Uterus (tissue), 3 donors: ENCODE measurements at regions not wholly inside any gene's neighbourhood (a gene's known extent, or its start where the extent isn't known, plus 50 kb on each side); places are given as distances from the start of the nearest gene placed in this dataset.

Source experiments
- DNase-seq, 2 donors: peaks; one replicate each; pipeline ENCODE4 v3.0.0-alpha.2; 2019 to 2020
- H3K27ac ChIP-seq, 2 donors: fragments of 200-600 bp; sonication (generic); 1 replicate in 1 of 2; 2 replicates in 1 of 2; pipeline ENCODE4 v1.5.1; 2016 to 2018
- H3K27me3 ChIP-seq, 2 donors: fragments of 200-600 bp; sonication (generic); one replicate each; pipeline ENCODE4 v1.5.1; 2018 to 2019; ENCODE audit warnings: control low read depth in 1 of 2
- H3K36me3 ChIP-seq, 2 donors: fragments of 200-600 bp; sonication (generic); one replicate each; pipeline ENCODE4 v1.5.1; 2019; ENCODE audit warnings: control low read depth in 1 of 2
- H3K4me1 ChIP-seq, 2 donors: fragments of 200-600 bp; sonication (generic); one replicate each; pipeline ENCODE4 v1.5.1; 2018 to 2019; ENCODE audit warnings: control low read depth in 1 of 2
- H3K4me3 ChIP-seq, 2 donors: fragments of 200-600 bp; sonication (generic); 1 replicate in 1 of 2; 2 replicates in 1 of 2; pipeline ENCODE4 v1.5.1; 2018 to 2019; ENCODE audit warnings: mild to moderate bottlenecking in 1 of 2
- H3K9me3 ChIP-seq, 2 donors: fragments of 200-600 bp; sonication (generic); one replicate each; pipeline ENCODE4 v1.5.1; 2019; ENCODE audit warnings: control low read depth in 1 of 2
- POLR2A ChIP-seq, 2 donors: fragments of 450-650 bp; IDR thresholded peaks; one replicate each; pipeline ENCODE4 v1.6.1; 2016; ENCODE audit warnings: antibody characterized with exemption in 2 of 2, mild to moderate bottlenecking in 1 of 2, moderate library complexity in 1 of 2
- intact Hi-C: fragments of 100-400 bp; cut with DNase I; formaldehyde crosslinking; loops from one replicate; pipeline ENCODE4 v1.15.1; 2023; ENCODE audit warnings: low total_unique reads
- TF ChIP-seq, protein P1 (sequence below), 4 experiments: fragments of 200-600 bp in 2 of 4; fragments of 450-650 bp in 2 of 4; sonication (generic) in 2 of 4; IDR thresholded peaks; one replicate each; pipeline ENCODE4 v1.5.1; 2016 to 2019; ENCODE audit warnings: antibody characterized with exemption in 4 of 4, mild to moderate bottlenecking in 2 of 4, moderate library complexity in 1 of 4
- donor health status: DM: yes; HTN: yes; CAD: no.

DNA sequence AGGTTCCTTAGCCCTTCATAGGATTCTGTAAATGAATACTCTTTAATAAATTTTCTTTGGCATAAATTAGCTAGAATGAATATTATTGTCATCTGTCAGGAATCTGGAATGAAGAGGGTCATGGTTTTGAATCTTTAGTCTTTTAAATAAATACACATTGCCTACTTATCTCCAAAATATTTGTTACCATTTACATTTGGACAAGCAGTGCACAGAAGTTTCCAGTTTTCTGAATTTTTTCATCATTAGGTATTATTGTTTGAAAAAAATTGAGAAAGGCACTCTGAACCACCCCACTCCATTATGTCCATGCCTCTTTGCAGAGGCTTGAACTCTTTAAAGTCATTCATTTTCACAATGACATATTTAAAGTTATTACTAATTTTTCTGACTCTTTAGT is 549.0 kb upstream of the LUZP2 start:
- no peak for DNase-seq
- Histone ChIP-seq H3K9me3 (no peaks in the 10 kb centered on the region), H3K4me3 (no peak overlapping the region), H3K27ac (no peak overlapping the region), H3K4me1 (no peaks in the 10 kb centered on the region), H3K36me3 (peaks cover 0 to 2% of the 10 kb centered on the region in 2 donors), H3K27me3 (no peaks in the 10 kb centered on the region)
- intact Hi-C loops: no loop called here
- TF ChIP-seq, protein P1, sequence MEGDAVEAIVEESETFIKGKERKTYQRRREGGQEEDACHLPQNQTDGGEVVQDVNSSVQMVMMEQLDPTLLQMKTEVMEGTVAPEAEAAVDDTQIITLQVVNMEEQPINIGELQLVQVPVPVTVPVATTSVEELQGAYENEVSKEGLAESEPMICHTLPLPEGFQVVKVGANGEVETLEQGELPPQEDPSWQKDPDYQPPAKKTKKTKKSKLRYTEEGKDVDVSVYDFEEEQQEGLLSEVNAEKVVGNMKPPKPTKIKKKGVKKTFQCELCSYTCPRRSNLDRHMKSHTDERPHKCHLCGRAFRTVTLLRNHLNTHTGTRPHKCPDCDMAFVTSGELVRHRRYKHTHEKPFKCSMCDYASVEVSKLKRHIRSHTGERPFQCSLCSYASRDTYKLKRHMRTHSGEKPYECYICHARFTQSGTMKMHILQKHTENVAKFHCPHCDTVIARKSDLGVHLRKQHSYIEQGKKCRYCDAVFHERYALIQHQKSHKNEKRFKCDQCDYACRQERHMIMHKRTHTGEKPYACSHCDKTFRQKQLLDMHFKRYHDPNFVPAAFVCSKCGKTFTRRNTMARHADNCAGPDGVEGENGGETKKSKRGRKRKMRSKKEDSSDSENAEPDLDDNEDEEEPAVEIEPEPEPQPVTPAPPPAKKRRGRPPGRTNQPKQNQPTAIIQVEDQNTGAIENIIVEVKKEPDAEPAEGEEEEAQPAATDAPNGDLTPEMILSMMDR (IDR thresholded peaks at IDR 0.05): no peak
- TF ChIP-seq POLR2A (IDR thresholded peaks at IDR 0.05): no peak

- Histone ChIP-seq H3K27me3 (no peaks in the 10 kb centered on the region), H3K9me3 (no peaks in the 10 kb centered on the region), H3K4me3 (no peak overlapping the region), H3K27ac (no peak overlapping the region), H3K36me3 (peaks cover 0 to 2% of the 10 kb centered on the region in 2 donors), H3K4me1 (no peaks in the 10 kb centered on the region)
- no peak for DNase-seq
- intact Hi-C loops: no loop called here
- TF ChIP-seq POLR2A (IDR thresholded peaks at IDR 0.05): no peak
- TF ChIP-seq, protein P1 (IDR thresholded peaks at IDR 0.05): no peak
Measured at GRCh38 chr11:23948851-23949250, 548.0 kb upstream of the LUZP2 start.

DNA sequence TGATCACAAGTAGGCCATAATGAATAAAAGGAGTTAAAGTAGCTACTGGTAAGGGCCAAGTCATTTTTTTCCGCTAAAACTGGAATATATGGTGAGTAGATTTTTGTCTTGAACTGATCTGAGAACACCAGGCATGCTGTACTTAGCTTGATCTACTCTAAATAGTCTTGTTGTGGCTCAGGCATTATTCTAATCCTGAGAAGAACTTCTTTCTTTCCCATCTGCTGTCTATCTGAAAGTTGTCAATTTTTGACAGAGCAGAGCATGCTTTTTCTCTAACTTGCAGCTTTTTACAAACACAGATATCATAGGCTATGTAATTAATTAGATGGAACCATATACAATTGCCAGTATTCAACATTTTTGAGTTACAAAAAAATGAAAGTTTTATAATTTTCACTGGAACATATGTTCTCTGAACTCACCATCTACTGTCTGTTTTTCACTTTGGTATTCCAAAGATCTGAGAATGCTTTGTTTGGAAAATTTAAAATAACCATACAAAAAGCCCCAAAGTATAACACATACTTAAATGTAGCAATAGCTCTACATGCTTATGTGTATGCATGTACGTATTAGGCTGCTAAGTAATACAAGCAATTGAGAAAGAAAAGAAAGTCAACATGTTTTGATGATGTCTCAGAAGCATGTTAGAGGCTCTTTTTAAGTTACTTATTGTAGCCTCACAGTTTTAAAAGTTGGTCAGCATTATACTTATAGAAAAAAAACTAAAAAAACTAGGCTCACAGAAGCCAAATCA is 542.7 kb upstream of the LUZP2 start:
- Histone ChIP-seq H3K4me1 (no peaks in the 10 kb centered on the region), H3K27ac (no peak overlapping the region), H3K4me3 (no peak overlapping the region), H3K36me3 (no peaks in the 10 kb centered on the region), H3K27me3 (no peaks in the 10 kb centered on the region), H3K9me3 (no peaks in the 10 kb centered on the region)
- TF ChIP-seq POLR2A (IDR thresholded peaks at IDR 0.05): no peak
- TF ChIP-seq, protein P1 (IDR thresholded peaks at IDR 0.05): no peak
- no peak for DNase-seq
- intact Hi-C loops: no loop called here

DNA sequence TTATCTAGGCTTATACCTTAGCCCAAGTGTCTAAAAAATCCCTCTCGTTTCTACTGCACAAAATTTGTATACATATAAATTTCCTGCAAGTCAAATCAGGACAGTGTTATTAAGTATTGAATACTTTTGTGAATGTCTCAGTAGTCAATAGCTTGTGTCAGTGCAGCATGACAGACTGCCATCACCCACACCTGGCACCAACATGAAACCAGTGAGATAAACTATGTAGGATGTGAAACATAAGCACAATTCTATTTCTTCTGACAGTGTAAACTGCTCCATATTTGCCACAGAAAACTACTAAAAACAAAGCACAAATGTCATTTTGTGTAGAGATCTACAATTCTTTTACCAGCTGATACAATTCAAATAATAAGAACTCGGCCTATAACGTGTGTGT is 542.1 kb upstream of the LUZP2 start:
- intact Hi-C loops: no loop called here
- no peak for TF ChIP-seq POLR2A (IDR thresholded peaks at IDR 0.05)
- TF ChIP-seq, protein P1 (IDR thresholded peaks at IDR 0.05): no peak
- H3K4me1 ChIP-seq: no peaks in the 10 kb centered on the region
- no peak overlapping the region for H3K27ac ChIP-seq
- no peak overlapping the region for H3K4me3 ChIP-seq
- DNase-seq: no peak
- H3K27me3 ChIP-seq: no peaks in the 10 kb centered on the region
- H3K36me3 ChIP-seq: no peaks in the 10 kb centered on the region
- H3K9me3 ChIP-seq: no peaks in the 10 kb centered on the region

- no peaks in the 10 kb centered on the region for H3K36me3 ChIP-seq
- no peaks in the 10 kb centered on the region for H3K9me3 ChIP-seq
- no peaks in the 10 kb centered on the region for H3K4me1 ChIP-seq
- DNase-seq: no peak
- H3K27me3 ChIP-seq: no peaks in the 10 kb centered on the region
- intact Hi-C loops: no loop called here
- H3K4me3 ChIP-seq: no peak overlapping the region
- H3K27ac ChIP-seq: no peak overlapping the region
- no peak for TF ChIP-seq POLR2A (IDR thresholded peaks at IDR 0.05)
- TF ChIP-seq, protein P1 (IDR thresholded peaks at IDR 0.05): no peak
Measured at GRCh38 chr11:23956586-23956985, 540.3 kb upstream of the LUZP2 start.
